ENCODE measurements at regions not wholly inside any gene's neighbourhood (a gene's known extent, or its start where the extent isn't known, plus 50 kb on each side); places are given as distances from the start of the nearest gene placed in this dataset.
"Not testable (repeated sequence)": the region's sequence is repeated elsewhere in the genome, so short reads cannot be mapped to it uniquely, and the experiment has no call there.

DNA sequence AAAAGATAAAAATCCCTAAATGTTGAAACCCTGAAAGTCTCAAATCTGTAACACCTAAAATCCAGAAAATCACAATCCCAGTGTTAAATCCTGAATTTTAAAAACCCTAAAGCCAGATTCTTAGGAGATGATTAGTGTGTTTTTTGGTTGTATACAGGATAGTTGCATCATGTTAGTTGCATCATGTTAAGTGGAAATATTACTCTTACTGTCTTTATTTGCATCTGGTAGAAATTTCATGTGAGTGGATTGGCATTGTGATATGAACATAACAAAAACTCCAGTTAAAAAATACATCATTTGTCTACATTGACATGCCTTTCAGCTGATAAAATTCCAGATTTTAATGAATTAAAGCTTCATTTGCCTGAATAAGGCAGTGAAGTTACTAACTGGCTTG, 683.1 kb upstream of the ACVR2A start:
- DNase-seq (ENCODE audit: low read depth in 2 of 3, low spot score in 1 of 3): no peak

DNA sequence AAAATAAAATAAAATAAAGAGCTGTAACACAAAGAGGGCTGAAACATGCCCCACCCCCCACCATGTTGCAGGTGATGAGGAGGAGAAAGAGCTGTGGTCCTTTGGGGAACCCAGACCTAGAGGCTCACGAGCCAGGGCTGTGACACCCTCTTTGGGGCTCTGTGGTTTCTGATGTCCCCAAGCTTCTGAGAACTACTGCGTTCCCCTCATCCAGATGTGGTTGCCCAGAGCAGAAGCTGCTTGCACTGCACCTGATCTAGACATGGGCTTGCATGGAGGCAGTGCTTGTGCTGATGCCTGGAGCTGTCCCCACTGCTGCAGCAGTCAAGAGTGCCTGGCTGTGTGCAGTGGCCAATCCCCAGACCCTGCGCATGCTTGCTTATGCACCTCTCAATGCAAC, 687.9 kb upstream of the ACVR2A start:
- no peak for DNase-seq (ENCODE audit: low read depth in 2 of 3, low spot score in 1 of 3)

DNA sequence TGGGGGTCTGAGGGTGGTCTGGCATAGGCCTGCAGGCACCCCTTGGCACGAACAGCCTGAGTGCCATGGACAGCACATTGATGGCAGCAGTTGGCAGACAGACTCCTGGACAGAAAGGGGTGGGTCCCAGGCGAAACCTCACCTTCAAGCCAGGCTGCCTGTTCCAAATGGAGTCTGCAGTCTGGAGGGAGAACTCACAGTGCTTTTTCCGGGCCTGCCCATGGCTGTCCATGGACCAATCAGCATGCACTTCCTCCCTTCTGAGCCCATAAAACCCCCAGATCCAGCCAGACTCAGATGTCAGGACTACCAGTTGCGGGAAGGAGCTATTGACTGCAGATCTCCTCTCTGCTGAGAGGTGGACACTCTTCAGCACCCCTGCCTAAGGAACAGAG, 694.6 kb upstream of the ACVR2A start:
- DNase-seq (ENCODE audit: low read depth in 2 of 3, low spot score in 1 of 3): no peak

DNA sequence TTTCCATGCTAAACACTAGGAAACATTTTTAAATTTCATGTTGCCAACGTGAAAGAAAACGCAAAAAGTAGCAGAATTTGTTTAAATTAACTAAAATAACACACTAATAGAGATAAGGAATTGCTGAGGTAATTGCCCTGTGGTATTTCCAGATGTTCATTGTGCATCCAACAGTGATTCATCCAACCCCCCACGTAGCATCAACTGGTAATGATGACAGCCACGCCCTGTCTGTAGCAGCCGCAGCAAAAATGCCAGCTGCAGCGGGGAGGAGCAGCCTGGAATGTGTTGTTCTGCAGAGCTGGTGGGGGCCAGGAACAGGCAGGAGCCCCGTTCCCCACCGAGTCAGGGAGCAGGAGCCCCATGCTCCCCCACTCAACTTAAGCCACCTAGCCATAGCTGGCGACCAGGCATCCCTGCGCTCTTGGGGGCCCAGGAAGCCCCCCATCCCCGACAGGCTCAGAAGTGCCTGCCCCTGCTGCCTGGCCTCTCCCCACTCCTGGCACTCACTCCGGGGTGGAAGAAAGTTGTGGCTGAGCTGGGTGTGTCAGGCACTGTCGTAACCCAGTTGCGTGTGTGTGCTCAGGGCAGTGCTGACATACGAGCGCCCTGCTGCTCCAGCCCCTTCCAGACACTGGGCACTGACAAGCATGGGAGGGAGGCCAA, 695.1 kb upstream of the ACVR2A start:
- DNase-seq (ENCODE audit: low read depth in 2 of 3, low spot score in 1 of 3): no peak

DNA sequence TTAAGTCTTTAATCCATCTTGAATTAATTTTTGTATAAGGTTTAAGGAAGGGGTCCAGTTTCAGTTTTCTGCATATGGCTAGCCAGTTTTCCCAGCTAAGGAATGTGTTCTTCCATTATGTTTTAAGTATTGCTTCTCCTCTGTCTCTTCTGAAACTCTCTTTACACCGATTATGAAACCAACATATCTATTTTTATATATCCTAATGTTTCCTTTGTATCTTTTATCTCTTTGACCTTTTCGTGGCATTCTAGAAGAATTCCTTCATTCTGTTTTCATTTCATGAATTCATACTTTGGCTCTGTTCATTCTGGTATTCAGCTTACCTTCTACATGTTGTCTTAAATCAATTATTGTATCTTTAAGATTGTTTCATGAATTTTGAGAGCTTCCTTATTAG, 697.0 kb upstream of the ACVR2A start:
- no peak for DNase-seq (ENCODE audit: low read depth in 2 of 3, low spot score in 1 of 3)

DNA sequence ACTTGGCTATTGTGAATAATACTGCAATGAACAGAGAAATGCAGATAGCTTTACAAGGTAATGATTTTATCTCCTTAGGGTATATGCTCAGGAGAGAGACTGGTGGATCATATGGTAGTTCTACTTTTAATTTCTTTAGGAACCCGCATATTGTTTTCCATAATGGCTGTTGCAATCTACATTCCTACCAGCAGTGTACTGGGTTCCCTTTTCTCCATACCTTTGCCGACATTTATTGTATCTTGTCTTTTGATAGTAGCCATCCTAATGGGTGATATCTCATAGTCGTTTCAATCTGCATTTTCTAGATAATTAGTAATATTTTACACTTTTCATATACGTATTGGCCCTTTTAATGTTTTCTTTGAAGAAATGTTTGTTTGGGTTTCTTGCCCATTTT, 702.9 kb upstream of the ACVR2A start:
- no peak for DNase-seq (ENCODE audit: low read depth in 2 of 3, low spot score in 1 of 3)

DNA sequence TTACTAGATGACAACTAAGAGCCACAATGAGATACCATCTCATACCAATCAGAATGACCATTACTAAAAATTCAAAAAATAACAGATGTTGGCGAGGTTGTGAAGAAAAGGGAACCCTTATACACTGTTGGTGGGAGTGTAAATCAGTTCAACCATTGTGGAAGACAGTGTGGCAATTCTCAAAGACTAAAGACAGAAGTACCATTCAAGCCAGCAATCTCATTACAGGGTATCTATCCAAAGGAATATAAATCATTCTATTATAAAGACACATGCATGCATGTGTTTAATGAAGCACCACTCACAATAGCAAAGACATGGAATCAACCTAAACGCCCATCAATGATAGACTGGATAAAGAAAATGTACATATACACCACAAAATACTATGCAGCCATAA, 705.1 kb upstream of the ACVR2A start:
- DNase-seq (ENCODE audit: low read depth in 2 of 3, low spot score in 1 of 3): not testable (repeated sequence)

DNA sequence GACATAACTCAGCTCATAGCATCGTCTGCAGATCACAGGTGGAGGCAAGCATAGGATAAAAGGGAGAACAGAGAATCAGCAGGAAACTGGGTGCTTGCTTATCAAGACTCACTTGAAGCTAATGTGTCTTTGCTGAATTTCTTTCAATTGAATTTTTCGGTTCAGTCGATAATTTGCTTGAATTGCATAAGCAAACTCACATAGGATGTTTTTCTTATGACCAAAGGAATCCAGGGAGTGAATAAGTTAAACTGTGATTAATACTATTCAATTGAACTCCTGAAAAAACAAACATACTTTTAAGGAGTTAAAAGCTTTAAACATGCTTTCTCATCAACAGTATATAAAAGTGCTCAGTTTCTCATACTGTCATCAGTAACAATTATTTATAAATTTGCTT, 707.1 kb upstream of the ACVR2A start:
- no peak for DNase-seq (ENCODE audit: low read depth in 2 of 3, low spot score in 1 of 3)

DNA sequence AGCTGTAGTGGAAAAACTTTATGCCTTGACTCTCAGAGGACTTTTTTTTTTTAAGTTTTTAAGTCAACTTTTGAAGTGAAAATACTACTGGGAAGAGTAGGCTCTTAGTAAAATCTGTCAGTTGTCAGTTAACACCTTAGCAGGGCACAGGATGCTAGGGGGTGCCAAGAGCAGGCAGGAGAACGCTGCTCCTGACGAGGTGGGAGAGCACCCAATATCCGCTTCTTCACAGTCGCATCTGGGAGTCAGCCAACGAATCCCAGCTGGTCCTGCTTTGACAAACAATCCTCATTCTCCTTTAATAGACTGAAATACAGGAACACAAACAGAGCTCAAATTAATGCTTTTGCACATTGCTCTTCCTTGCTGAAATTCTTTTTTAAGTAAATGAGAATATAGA, 709.5 kb upstream of the ACVR2A start:
- no peak for DNase-seq (ENCODE audit: low read depth in 2 of 3, low spot score in 1 of 3)

DNA sequence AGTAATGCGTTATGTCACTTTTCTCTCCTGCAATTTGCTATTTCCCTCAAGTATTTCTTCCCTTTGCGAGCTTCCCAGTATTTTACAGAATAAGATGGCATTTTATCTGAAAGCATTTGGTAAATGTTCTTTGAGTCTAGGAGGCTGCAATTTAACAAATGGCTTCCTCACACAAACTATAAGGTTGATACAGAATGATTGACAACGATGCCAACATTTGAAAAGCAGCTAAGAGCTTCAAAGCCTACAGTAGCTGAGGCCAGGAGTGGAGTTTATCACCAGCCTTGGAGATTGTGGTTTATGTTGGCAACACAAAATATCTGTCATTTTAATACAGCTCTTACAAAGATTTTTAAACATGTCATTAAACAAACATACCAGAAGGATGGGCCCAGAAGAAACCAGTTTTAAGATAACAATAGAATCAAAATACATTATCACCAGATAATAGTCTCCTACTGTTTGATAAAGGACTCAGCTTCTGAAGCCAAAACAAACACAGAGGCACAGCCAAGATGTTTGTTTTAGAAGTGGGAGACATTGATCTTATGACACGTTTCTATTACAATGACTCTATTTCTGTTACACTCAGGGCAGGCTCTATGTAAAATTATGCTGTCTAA, 711.4 kb upstream of the ACVR2A start:
- DNase-seq (ENCODE audit: low read depth in 2 of 3, low spot score in 1 of 3): no peak

DNA sequence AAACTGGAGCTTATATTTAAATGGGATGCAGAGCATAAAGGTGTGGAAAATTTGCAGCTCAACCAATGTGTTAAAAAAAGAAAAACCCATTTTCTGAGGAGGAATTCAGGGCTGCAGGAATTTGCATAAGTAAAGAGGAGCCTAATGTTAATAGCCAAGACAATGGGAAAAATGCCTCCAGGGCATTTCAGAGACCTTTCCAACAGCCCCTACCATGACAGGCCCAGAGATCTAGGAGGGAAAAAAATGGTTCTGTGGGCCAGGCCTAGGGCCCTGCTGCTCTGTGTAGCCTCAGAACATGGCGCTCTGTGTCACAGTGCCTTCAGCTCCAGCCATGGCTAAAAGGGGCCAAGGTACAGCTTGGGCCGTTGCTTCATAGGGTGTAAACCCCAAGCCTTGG, 719.7 kb upstream of the ACVR2A start:
- no peak for DNase-seq (ENCODE audit: low read depth in 2 of 3, low spot score in 1 of 3)

DNA sequence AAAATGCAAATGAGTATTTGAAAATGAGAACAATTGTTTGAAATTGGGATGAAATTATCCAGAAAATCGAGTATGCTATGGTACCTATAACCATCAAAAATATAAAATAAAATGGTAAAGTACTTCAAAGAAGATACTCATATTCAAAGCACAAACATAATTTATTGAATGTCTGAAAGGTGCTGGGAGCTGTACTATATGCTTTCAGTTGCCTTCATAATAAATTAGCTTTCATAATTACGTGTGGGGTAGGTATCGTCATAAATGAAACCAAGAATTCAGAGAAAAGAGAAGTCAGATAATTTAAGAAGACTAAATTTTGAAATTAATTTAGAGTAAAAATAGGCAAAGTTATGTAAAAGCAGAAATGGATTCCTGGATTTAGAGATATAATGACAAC, 721.9 kb upstream of the ACVR2A start:
- DNase-seq (ENCODE audit: low read depth in 2 of 3, low spot score in 1 of 3): no peak

DNA sequence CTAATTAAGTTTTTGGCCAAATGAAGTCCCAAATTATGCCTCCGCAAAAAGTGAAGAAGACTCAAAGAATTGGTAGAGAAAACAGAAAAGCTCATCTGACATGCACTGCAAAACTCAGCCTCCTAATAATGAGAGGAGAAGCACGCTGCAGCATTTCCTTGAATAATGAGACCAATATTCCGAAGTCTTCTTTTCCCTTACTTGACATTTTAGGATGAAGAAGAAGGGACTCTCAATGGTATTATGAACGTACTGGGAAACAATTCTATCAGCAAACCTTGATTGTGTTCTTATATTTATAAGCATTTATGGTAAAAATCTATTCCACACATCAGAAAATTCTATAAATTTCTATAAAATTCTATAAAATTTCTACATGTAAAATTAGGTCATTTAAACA, 733.9 kb upstream of the ACVR2A start:
- no peak for DNase-seq (ENCODE audit: low read depth in 2 of 3, low spot score in 1 of 3)

DNA sequence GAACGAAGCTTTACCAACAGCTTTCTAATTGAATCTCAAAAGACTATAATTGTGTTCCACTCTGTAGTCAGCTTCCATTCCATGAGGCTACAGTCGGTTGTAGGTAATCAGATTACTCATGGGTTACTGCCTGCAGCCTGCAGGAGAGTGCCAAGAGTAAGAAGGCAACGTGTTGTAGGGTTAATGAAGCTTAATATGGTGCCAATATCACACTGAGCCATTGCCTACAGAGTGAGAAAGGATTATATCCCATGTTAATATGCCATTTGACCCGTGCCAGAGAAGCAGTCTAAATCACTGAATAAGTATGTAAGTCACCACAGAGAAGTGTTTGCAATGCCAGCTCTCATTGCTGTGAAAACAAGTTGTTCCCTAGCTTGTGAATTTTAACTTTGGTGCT, 734.5 kb upstream of the ACVR2A start:
- no peak for DNase-seq (ENCODE audit: low read depth in 2 of 3, low spot score in 1 of 3)

DNA sequence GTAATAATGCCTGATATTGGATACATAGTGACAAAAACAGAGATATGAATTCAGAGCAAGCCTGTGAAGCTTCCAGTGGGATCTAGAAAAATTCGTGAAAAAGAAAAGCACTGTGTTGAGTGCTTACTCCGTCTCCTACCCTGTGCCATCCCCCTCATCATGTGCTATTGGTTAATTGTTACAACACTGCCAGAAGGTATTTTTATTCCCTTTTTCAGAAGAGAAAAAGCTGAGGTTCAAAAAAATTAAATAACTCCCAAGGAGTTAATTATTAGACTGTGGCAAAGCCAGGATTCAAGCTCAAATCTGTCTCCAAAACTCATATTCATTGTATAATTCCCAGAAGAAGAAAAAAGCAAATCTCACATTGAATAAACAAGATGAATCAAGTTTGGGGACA, 735.5 kb upstream of the ACVR2A start:
- DNase-seq (ENCODE audit: low read depth in 2 of 3, low spot score in 1 of 3): no peak

DNA sequence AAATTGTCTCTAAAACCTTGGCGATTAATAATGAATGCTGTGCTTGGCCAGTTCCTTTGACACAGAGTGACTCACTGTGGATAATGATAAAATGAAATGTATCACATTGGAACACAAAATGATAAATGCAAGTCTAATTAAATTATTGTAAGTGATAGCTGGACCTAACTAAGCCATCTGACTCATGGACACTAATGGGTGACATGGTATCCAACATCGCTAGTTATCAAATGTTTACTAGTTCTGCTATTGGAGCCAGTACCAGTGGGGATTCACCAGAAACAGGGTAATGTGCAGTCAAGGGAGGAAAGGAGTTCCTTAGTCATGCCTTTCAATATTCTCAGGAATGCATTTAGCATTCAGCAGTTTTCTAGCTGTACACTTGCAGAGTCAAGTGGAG, 736.3 kb upstream of the ACVR2A start:
- no peak for DNase-seq (ENCODE audit: low read depth in 2 of 3, low spot score in 1 of 3)

DNA sequence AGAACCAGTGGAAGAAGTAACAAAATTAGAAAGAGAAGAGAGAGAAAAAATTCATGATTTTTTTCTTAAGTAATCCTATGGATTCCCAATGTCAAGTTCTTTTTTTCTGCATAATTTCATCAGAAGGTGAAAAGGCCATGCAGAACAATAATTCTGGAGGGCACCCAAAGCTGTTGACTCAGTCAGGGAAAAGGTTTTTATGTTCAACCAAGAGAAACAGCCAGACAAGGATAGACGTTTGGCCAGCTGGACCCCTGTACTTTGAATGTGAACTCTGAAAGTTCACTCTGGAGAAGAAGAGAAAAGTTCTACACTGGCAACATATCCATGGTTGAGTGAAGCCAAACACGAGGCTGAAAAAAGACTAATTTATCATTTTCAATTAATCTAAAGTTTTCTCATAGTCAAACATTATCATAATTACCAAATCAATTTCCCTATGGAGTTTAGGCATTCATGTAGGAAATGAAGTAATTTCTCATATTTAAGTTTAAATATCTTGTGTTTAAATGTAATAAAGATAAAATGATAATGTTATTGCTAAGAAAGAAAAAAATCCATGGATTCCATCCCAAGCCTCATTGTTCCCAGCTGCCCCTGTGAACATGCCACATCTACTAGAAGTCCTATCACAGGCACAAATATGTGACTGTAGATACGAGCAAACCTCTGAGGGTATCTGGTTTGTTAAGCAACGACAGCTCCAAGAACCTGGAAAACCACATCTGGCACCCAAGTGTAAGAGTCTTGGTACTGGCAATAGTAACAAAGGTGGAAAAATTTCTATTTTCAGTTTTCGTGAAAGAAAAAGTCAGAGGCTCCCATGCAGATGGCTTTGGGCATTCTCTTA, 742.7 kb upstream of the ACVR2A start:
- DNase-seq (ENCODE audit: low read depth in 2 of 3, low spot score in 1 of 3): no peak

DNA sequence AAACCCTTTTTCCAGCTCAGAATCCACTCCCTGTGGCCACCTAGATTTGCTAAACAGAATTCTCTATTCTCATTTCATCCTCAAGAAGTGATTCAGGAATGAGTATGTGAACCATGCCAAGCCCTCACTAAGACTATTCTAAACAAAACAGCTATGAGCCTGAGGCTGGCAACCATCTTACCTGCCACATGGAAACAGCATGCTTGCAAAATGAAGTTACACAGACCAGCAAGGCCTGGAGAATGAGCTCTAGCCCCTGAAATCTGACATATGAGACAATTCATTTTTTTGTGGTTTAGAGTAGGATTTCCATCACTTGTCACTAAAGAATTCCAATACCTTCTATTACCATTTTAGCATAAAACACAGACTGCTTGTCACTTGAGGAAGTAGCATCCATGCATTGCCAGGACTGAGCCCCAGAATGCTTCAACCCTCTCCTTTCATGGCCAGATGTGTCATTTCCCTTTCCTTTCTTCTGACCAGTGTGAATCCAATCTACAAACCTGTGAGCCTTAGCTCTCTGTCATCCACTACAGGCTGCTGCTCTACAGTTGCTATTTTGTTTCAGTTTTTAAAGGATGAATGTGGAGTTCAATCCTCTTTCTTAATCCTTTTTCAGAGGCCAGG, 744.3 kb upstream of the ACVR2A start:
- no peak for DNase-seq (ENCODE audit: low read depth in 2 of 3, low spot score in 1 of 3)

DNA sequence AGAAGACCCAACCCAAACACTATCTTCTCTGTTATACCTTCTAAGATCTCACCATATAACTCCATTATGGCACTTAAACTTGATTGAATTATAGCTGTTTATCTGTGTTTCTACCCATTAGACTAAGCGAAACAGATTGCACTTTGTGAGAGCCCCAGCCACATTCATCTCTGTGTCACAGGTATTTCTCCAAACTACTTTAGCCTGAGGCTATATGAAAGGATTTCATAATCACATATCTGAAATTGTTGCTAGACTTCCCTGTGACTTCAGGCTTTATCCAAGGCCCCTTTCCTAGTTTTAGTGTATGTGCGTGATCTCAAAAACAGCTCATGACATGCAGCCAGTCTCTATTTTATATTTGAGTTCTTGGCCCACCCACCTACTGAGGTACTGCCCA, 745.0 kb upstream of the ACVR2A start:
- no peak for DNase-seq (ENCODE audit: low read depth in 2 of 3, low spot score in 1 of 3)

DNA sequence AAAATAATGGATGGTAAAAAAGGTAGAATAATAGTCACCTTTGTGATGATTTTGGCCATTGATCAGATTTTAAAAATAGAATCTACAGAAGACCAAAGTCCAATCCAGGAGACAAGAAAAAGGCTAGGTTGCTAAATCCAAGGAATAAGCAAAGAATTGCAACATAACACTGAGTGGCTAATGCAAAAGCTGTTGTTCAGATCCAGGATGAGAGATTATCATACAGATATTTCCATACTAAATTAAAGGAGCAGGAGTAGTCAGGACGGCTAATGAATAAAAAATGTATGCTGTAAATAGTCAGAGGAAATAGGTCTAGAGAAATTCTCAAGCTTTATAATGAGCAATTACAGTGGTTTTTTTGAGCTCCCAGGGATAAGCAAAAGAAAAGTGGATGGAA, 745.9 kb upstream of the ACVR2A start:
- DNase-seq (ENCODE audit: low read depth in 2 of 3, low spot score in 1 of 3): no peak

DNA sequence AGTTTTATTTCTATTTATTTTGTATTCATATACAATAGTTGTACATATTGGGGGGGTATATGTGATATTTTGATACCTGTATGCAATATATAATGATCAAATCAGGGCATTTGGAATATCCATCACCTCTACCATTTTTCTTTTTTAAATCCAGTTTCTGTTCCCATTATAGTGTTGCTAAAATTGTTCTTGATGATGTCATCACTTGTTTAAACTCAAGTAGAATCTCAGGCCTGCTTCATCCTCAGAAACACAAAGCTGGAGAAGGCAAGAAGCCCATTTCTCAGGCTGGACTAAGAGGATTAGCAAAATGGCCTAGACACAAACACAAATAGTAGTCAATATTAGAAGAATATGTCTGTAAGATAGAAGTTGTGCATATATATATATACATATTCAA, 747.1 kb upstream of the ACVR2A start:
- no peak for DNase-seq (ENCODE audit: low read depth in 2 of 3, low spot score in 1 of 3)

DNA sequence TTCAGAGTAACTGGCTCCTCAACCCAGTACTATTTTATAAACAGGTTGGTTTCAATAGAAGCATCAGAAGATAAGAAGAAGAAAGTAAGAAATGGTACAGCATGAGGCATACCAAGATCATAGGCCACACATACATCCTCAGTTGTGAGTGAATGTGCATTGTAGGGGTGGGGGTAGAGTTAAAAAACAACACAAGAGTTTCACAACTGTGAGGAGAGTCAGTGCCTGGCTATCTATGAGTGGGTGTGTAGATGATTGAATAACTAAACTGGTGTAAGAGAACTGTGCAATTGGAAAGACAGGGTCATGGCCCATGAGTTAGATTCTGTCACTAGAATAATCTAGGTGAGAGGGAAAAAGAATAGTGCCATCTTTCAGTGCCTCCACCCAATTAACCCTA, 748.2 kb upstream of the ACVR2A start:
- no peak for DNase-seq (ENCODE audit: low read depth in 2 of 3, low spot score in 1 of 3)

Data from stimulated activated CD4-positive, alpha-beta T cell treated with anti-CD3 and anti-CD28 coated beads, Interleukin-12 subunit alpha, Interleukin-12 subunit beta, amount 100 ng/mL, for 48 hours (primary cell).